HG02981 (cell line): ENCODE measurements at regions not wholly inside any gene's neighbourhood (a gene's known extent, or its start where the extent isn't known, plus 50 kb on each side); places are given as distances from the start of the nearest gene placed in this dataset.

Source experiments
- ATAC-seq: cut with Tn5 transposase; IDR thresholded peaks from one replicate; pipeline ENCODE4 v1.9.1; 2021; ENCODE audit warnings: mild to moderate bottlenecking, moderate library complexity; ENCODE audit not compliant: unreplicated experiment

DNA sequence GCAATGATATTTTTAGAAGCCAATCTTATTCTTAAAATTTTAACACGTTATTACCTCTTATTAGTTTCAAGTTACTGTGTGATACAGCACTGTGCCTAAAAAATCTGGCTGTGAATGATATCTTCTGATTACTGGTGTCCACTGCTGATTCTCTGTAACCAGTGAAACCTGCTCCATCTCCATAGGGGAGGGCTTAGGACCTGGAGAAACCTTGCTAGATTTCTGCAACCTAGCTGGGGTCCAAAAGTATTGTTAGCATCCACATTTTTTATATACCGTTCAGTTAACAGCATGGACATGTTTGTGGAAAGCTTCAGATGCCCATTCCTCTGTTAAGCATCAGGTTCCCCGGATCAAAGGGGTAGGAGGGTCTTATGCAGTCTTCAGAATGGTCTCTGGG lies 193.9 kb upstream of the TOPAZ1 start:
- no peak for ATAC-seq

DNA sequence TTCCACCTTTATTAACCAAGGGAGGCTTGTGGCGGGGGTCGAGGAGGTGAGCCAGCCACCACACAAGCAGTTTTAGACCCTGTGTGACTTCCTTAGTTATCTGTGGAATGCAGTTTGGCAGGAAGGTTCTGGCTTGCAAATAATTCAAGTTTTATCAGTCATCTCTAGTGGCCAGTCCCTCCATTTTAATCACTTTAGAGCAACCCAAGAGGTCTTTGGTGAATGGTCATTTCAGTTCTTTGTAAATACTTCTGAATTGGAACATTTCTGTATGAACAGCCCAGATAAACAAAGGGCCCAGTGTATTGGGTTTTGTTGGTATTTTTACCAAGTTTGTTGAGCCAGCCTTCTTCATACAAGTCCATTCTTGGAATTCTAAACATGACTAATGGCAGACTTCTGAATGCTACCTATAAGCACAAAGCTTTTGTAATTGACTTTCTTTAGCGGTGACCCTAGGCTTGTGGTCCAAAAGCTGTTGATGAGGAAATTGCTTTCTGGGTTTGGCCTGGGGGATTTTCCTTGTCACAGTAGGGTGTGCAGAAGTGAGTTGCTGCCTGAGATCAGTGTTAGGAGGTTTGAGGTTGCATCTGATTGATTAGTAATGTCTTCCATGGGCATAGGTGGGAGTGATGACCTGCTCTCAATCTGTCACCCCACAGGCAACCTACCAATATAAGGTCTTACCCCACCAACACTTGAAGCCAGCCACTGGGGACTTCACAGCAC lies 193.3 kb upstream of the TOPAZ1 start:
- ATAC-seq, result no peak

DNA sequence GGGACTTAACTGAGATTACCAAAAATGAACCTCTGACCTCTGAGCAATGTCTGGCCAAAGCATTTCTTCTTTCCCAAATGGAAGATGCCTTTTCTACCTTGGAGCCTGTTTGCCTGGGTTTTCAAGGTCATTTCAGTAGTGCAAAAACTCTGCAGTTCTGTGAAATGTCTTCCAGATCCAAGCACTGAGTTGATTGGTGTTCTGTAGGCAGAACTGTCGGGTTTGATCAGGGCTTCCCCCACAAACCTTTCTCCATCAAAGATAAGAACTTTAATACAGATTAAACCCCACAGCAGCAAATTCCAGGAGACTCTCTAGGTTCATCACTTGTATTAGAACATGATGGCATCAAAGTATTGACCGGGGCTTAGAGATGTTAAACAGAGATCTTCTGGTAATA lies 192.7 kb upstream of the TOPAZ1 start:
- no peak for ATAC-seq

DNA sequence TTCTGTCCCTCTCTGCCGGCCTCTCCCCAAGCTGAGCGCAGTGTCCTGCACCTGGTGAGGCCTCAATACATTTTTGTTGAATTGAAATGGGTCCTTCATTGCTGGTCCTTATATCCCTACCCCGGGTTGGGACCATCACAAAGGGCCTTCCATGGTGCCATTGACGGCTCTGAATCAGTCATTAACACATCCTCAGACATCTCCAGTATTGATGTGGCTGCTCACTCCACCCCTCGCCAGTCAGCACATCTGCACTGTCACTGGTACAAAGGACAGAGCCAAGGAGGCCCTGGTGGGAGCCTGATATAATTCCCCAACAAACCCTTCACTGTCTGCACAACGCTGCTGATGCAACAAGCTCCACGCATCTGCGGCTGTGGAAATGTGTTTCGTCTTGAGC lies 191.6 kb upstream of the TOPAZ1 start:
- ATAC-seq, result no peak

DNA sequence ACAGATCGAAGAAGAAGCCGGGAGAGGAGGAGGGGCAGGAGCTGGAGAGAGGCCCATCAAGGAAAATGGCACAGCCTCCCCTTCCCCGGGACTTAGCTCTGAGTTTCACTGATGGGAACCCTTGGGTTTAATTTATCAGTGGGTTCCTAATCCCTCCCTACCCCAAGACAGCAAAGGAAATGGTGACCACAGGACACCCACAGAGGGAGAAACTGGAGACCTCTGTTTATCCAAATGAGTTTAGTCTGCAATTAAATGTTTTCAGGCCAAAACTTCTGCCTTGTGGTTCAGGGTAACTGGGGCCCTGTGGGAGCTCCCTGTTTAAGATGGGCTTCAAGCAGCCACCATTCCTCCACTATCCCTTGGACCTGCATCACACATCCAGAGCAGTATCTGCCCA lies 190.8 kb upstream of the TOPAZ1 start:
- ATAC-seq, result no peak

DNA sequence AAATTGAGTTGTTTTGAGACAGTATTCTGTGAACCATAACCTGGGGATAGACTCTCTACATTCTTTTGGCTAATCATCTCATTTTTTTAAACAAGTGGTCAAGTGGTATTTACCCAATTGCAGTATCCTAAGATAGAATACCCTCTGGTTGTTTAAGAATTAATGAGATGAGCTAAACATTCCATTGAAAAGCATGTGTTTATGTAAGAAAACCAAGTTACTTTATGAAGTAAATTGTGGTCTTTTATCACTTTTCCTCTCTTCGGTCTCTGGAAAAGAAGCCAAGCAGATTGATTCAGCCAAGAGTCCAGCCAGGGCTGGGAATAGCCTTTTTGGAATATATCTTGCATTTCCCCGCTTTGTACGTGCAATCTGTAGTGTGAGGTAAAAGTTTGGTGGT lies 185.7 kb upstream of the TOPAZ1 start:
- ATAC-seq, result no peak

DNA sequence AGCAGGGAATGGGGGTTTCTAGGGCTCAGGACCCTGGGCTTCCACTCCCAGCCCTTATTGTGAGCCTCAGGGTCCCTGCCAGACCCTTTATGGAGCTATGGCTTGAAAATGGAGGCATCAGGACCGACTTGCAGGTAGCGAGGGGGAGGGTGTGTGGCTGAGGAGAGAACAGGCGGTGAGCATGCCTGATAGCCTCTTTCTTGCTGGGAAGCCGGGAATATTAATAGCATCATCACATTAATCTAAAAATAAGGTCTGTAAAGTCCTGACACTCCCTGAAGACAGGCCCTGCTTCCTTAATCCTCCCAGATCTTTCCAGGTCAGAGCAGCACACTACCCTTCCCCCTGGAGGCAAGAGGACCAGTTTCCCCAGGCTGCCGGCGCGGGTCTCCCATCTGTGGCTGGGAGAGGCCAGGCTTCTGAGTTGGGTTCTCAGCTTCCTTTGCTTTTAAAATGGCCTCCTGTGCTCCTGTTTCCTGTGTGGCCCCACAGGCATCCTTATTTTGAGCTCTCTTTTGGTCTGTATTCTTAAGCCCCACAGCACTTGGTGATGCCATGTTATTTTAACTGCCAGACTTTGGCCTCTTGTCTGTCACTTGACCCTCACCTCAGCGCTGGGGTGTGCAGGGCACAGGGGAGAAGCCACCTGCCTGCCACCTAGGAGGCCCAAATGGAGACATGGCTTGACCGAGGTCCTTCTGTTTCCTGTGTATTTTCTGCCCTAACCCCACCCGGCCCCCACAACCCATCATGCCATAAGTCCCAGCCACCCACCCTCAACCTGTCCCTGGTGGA lies 185.0 kb upstream of the TOPAZ1 start:
- ATAC-seq, result no peak

DNA sequence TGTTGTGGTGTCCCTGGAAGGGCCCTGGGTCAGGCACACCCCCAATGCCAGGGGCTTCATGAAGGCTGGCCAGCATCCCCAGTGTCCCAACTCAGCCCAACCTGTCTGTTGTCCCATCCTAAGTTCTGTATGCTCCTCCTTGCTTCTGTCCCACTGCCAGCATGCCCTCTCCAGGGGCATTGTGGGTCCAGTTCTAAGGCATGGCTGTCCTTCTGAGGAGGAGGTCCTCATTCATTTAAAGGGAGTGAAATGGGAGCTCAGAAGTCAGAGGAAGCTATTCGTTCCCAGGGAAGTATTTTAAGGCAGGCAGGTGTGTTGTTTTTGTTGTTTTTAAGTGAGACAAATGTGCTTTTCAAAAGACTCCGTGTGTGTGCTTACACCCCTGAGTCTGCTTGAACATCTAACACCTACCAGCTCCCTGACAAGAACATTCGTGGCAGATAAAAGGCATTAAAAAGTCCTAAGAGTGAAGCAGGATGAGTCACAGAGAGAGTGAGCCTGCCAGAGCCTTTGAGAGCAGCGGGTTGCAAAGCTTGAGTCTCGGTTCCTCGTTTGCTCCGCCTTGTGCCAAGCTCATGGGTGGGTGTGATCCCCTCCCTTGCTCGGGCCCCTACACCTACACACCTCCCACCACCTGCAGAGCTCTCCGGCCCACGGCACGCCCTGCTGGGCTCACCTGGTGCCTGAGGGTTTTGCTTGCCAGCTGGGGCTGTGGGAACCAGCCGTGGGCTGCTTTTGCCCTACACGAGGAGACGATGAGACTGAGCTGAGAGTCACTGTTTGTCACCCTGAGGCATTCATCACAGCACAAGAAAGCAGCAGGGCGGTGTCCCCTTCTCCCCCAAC lies 183.4 kb upstream of the TOPAZ1 start:
- ATAC-seq, result peak; percentile 84

DNA sequence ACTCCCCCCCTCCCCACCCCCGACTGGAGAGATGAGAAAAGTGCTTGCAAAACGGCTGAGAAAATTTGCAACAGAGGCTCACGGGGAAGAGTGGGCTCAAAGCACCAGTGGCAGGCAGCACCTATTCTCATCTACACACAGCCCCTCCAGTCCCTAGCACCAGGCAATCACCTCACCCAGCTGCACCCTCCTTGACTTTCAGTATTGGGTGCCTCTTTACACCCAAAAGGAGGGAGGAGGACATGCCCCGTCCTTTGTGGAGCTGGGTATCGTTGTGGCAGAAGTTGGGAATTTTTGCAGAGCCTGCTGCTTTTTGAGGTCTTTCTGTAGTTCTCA lies 182.8 kb upstream of the TOPAZ1 start:
- peak; percentile 19 for ATAC-seq

DNA sequence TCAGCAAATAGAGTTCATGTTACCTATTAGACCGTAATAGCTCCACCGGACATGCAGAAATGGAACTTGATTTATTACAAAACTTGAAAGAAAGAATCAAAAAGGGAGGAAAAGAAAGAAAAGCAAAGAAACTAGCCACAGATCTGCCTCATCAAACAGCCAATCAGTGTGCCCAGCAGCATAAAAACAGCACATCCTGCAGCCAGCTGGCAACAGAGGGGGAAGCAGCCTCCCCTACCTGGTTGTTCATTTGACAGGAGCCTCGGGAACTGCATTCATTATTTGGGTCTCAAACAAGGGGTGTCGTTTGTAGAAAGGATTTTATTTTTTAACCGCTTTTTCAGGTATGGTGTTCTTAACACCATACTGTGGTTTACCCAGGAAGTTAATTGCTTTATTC lies 181.5 kb upstream of the TOPAZ1 start:
- no peak for ATAC-seq

DNA sequence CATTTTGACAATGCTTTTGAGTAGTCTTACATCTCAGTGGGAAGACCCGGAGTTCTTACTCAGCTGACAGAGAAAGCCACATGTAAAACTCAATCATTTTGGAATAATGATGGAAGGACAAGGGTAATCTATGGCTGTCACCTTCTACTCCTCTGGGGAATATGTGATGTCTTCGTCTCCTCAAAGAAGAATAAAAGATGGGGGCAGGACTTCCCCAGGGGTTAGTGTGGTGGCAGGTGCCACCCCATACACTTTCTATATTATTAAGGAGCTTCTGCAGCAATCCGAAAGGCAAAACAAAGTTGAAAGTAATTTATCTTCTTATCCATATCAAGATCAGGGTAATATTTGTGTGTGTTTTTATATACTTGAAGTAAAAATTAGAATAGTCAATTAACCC lies 180.4 kb upstream of the TOPAZ1 start:
- no peak for ATAC-seq

DNA sequence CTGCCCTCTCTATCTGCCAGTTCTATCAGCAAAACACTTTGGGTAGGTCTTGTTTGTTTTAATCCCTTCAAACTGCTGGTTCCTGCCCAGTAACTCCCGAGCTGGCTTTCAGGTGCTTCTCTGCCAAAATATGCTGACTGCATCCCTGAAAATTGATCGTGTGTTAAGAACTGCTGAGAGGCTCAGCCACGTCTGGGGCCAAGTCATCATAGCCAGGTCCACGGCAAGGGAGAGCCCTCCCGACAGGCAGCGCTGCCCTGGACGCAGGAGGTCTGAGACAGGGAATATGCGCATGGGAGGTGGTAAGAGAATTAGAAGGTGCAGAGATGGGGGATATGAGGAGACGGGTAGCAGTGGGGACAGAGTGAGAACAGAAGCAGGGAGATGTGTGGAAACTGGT lies 179.7 kb upstream of the TOPAZ1 start:
- ATAC-seq, result no peak

DNA sequence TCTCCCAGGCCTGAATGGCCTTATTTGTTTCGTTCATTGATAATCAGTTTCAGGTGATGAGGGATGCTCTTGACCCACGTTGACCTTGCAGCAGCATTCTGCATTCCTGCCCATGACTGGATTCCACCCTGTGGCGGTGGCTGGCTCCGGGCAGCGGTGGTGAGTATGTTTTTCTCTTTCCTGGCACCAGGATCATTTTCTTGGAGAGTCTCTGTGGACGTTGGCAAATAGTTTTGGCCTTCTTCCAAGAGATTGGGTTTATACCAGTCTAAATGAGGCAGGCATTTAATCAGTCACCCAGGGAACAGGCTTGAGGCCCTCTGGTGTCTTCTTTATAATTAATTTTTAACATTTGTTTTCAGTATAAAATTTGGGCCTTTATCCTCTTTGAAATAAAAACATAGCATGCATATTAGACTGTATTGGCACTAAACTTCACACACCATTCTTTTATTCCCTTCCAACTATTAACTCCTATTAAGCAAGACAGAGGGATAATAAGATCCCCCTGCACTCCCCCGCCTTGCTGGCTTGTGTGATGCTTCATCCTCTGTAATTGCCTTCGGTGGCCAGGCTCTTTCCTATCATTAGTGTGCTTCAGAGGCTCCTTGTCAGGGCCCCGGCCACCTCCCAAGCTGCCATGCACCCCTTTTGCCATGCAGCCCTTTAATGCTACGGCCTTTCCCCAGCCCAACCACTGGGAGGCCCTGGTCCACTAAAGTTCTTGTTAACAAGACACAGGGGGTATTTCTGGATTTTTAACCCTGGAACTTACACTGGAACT lies 176.2 kb upstream of the TOPAZ1 start:
- no peak for ATAC-seq

DNA sequence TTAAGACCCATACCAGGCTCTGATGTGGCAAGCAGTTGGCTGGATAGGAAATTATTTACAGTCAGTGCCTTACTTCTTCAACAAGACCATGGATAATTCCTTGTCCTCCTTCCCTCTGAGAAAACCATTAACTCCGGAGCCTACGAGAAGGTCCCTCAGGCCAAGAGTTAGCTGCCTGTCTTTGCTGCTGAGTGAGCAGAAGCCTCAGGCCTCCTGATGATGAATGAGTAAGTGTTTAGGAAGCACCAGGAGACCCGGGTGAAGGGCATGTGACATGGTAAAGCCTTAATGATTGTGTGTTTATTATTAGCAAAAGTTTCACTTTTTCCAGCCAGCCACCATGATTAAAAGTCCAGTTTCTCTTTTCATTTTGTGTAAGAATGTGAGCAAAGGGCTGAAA lies 174.9 kb upstream of the TOPAZ1 start:
- ATAC-seq, result no peak

DNA sequence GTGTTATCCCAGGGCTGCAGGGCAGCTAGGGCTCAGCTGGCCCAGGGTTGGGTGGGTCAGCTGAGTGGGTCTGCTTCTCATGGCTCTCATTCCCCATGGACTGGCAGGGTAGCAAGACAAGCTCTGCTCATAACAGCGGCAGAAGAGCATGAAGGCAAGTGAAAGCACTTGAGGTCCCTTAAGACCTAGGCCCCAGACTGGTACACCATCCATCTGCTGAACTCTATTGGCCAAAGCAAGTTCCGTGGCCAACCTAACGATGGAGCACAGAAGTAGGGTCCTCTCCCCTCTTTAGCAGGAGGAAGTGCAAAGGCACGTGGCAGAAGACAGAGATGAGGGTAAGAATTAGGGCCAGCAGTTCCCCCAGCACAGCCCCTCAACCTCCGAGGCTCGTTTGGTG lies 174.3 kb upstream of the TOPAZ1 start:
- no peak for ATAC-seq

DNA sequence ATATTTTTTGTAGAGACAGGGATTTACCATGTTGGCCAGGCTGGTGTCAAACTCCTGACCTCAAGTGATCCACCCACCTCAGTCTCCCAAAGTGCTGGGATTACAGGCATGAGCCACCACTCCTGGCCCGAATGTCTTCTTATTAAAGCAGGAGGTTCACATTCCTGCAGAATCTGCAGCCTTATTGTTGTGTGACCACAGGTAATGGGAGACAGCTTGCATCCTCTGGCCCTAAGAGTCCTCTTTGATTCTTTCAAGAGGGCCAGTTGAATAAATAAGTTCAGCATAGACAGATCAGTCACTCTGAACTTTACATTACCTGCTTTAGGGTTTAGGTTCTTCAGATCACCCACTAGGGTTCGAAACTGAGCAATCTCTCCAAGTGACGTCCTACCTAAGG lies 172.9 kb upstream of the TOPAZ1 start:
- ATAC-seq, result no peak

DNA sequence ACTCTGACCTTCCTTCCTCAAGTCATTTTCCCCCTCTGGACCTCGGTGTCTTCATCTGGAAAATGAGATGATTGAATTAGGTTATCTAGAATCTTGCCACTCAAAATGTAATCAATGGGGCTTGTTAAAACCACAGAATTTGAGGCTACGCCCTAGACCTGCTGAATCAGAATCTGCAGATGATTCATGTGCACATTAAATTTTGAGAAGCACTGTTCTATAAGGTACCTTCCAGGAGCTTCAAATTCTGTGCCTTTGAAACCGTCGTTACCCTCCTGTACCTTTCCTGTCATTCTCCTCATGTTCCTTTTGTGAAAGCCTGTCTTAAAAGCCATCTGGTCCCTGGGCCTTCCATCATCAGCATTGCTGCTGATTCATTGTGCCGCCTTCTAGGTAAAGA lies 172.4 kb upstream of the TOPAZ1 start:
- no peak for ATAC-seq

DNA sequence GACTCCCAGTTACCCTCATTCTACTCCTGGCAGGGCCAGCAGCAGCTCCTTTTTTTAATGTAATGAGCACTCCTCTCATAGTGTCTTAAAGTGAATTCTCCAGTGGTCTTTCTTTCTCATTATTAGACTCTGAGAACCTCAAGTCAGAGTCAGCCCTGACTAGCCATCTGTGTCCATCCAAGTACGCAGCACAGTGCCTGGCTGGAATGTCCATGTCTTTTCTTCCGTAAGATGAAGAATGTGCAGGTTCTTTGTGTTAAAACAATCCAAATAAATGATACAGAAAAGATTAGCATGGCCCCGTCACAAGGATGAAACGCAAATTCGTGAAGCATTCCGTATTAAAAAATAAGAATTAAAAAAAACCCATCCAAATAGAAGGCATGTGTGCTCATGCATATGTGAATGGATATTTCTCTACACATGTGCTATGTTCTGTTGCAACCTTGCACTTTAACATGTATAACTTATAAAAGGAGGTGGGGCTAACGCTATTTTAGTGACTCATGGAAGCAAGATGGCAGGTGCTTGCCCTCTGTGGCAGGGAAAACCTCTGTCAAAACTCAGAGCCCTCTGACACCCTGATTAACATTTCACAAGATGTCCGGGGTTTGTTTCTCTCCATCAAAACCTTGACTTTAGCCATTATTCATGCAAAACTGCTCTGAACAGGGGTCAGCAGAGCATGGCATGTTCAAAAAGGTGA lies 170.7 kb upstream of the TOPAZ1 start:
- no peak for ATAC-seq

DNA sequence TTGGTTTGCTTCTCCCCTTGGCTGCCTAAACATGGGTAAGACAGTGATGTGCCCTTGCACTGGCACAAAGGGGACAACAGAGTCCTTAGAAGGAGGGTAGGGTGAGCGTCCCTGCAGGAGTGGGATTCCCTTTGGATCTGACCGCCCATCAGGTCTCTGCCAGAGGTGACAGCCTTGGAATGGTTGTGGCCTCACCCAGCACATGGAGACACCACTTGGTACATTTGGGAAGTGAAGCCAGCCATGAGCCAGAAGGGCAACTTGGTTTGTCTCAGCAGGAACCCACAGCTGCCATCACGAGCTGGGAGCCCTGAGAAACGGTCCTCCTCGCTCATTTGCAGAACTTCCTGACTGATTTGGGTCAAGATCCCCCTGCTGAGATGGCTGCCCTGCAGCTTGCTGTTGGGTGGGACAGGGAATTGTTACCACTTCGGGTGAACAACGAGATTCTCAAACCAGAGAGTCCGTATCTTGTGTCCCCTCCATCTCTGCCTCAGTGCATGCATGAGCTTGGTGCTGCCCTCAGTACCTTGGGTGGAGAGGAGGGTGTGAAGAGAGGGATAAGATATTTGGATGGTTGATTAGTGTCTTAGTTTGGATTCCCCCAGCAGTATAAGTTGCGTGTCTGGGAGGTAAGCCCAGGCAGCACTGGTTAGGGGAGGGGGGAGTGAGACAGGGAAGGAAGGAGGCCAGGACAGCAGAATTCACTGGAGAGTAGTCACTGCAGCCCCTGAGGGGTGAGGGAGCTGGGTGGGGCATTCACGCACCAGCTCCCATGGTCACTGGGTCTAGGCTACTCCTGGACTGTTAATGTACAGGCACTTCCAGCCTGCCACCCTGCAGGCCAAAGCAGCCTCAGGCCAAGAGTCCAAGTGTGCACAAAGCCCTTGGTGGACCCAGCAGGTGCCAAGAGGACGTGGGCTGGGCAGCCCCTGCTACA lies 168.8 kb upstream of the TOPAZ1 start:
- ATAC-seq, result no peak
